Activated B cell treated with CpG ODN at 0.5 μM for 24 hours (primary cell): ENCODE measurements at regions not wholly inside any gene's neighbourhood (a gene's known extent, or its start where the extent isn't known, plus 50 kb on each side); places are given as distances from the start of the nearest gene placed in this dataset.
"Not testable (repeated sequence)": the region's sequence is repeated elsewhere in the genome, so short reads cannot be mapped to it uniquely, and the experiment has no call there.

Source experiments
- ATAC-seq: fragments of 200-7000 bp; cut with Tn5 transposase; one replicate; pipeline ENCODE4 v1.10.0; 2021; ENCODE audit warnings: low read depth, mild to moderate bottlenecking, moderate library complexity
- CTCF ChIA-PET: fragments of 350-600 bp; sonication (Branson Sonifier 250); formaldehyde crosslinking; loops from one replicate; lab custom pipeline; 2021; ENCODE audit warnings: antibody characterized with exemption; lab: Charles Lee
- POLR2A ChIA-PET: fragments of 350-600 bp; sonication (Branson Sonifier 250); formaldehyde crosslinking; loops from one replicate; lab custom pipeline; 2021; ENCODE audit warnings: antibody characterized with exemption; lab: Charles Lee
- DNase-seq: peaks from one replicate; pipeline ENCODE4 v3.0.0; 2022
- H3K27ac Mint-ChIP-seq: one replicate; pipeline ENCODE4 v1.8.0; 2020; ENCODE audit warnings: mixed read lengths
- H3K27me3 Mint-ChIP-seq: one replicate; pipeline ENCODE4 v1.8.0; 2021; ENCODE audit warnings: mixed read lengths
- H3K36me3 Mint-ChIP-seq: one replicate; pipeline ENCODE4 v1.8.0; 2021; ENCODE audit warnings: low read depth, mixed read lengths
- H3K4me1 Mint-ChIP-seq: one replicate; pipeline ENCODE4 v1.8.0; 2021; ENCODE audit warnings: mixed read lengths
- H3K4me3 Mint-ChIP-seq: one replicate; pipeline ENCODE4 v1.8.0; 2020; ENCODE audit warnings: mild to moderate bottlenecking, mixed read lengths
- H3K9me3 Mint-ChIP-seq: one replicate; pipeline ENCODE4 v1.8.0; 2020; ENCODE audit warnings: mixed read lengths
- intact Hi-C: fragments of 100-400 bp; cut with micrococcal nuclease; formaldehyde crosslinking; loops from one replicate; pipeline ENCODE4 v1.15.1; 2024
- TF ChIP-seq, protein P1 (sequence below): fragments of 200-600 bp; IDR thresholded peaks from one replicate; pipeline ENCODE4 v1.8.0; 2022; ENCODE audit warnings: antibody characterized with exemption, mild to moderate bottlenecking

DNA sequence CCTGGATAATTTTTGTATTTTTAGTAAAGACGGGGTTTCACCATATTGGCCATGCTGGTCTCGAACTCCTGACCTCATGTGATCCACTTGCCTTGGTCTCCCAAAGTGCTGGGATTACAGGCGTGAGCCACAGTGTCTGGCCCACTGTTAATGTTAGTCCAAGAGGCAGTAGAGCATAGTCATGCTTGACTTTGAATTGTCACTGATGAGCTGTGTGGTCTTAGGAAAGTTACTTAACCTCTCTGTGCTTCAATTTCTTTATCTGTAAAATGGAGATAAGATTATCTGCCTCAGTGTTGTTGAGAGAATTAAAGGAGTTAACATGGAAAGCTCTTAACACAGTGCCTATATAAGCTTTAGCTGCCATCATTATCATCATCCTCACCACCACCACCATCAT lies 78.1 kb downstream of the TBX3 start:
- Mint-ChIP-seq H3K27ac (no peak overlapping the region), H3K4me3 (no peak overlapping the region), H3K27me3 (peaks cover 3% of the 10 kb centered on the region), H3K4me1 (no peaks in the 10 kb centered on the region), H3K36me3 (no peaks in the 10 kb centered on the region), H3K9me3 (peaks cover 3% of the 10 kb centered on the region)
- TF ChIP-seq, protein P1, sequence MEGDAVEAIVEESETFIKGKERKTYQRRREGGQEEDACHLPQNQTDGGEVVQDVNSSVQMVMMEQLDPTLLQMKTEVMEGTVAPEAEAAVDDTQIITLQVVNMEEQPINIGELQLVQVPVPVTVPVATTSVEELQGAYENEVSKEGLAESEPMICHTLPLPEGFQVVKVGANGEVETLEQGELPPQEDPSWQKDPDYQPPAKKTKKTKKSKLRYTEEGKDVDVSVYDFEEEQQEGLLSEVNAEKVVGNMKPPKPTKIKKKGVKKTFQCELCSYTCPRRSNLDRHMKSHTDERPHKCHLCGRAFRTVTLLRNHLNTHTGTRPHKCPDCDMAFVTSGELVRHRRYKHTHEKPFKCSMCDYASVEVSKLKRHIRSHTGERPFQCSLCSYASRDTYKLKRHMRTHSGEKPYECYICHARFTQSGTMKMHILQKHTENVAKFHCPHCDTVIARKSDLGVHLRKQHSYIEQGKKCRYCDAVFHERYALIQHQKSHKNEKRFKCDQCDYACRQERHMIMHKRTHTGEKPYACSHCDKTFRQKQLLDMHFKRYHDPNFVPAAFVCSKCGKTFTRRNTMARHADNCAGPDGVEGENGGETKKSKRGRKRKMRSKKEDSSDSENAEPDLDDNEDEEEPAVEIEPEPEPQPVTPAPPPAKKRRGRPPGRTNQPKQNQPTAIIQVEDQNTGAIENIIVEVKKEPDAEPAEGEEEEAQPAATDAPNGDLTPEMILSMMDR, result no peak
- ATAC-seq (no peak), DNase-seq (no peak)
- ChIA-PET CTCF (no interaction called here), POLR2A (no interaction called here)
- intact Hi-C loops, result no loop called here

DNA sequence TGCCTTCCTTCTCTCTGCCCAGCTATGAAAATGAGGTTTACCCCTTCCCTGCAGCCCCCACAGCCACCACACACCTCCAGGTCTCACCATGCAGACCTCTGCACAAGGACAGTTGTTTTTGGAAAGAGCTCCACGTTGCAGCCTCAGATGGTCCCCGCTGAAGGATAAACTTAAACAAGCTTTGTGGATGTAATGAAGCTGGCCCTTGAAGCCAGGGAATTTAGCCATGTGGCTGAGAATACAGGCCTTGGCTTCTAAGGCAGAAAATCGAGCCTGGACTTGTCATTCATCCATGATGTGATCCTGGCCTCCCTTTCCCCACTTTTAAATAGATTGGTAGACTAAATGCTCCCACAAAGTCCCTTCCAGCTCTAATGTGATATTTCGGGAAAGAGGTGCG lies 79.4 kb downstream of the TBX3 start:
- no peak for ATAC-seq
- H3K27ac Mint-ChIP-seq, result no peak overlapping the region
- peaks cover 5% of the 10 kb centered on the region for H3K9me3 Mint-ChIP-seq
- CTCF ChIA-PET, result interaction anchor here (0.6 kb wide), 1 partner anchor 66 kb away, joined by 4 read pairs; no protein-coding TSS in a partner anchor
- peaks cover 3% of the 10 kb centered on the region for H3K27me3 Mint-ChIP-seq
- no peak for DNase-seq
- POLR2A ChIA-PET, result no interaction called here
- no peaks in the 10 kb centered on the region for H3K4me1 Mint-ChIP-seq
- TF ChIP-seq, protein P1, result no peak
- no peak overlapping the region for H3K4me3 Mint-ChIP-seq
- intact Hi-C loops, result no loop called here
- H3K36me3 Mint-ChIP-seq, result no peaks in the 10 kb centered on the region

GRCh38 chr12:114600584-114600983 lies 83.4 kb downstream of the TBX3 start:
- intact Hi-C loops, ATAC-seq, H3K27me3 Mint-ChIP-seq: not testable (repeated sequence)

DNA sequence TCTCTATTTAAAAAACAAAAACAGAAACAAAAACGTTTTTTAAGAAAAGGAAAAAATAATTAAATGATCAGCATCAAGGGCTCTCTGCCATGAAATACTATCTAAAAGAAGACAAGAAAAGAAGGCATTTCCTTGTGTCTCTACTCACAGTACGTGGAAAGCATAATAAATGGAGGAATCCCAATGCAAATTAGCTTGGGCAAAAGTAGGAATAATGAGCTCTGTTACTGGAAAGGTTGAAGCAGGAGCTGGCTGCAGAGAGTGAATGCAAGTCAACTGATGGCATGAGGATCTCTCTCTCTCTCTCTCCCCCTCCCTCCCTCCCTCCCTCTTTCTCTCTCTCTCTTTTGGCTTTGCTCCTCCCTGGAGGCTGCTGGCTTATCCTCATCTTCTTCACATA lies 85.9 kb downstream of the TBX3 start:
- intact Hi-C loops, result no loop called here
- ChIA-PET POLR2A (no interaction called here), CTCF (no interaction called here)
- no peaks in the 10 kb centered on the region for H3K27me3 Mint-ChIP-seq
- H3K27ac Mint-ChIP-seq, result no peak overlapping the region
- ATAC-seq (no peak), DNase-seq (no peak)
- H3K4me3 Mint-ChIP-seq, result no peak overlapping the region
- peaks cover 5% of the 10 kb centered on the region for H3K9me3 Mint-ChIP-seq
- TF ChIP-seq, protein P1, result no peak
- H3K36me3 Mint-ChIP-seq, result no peaks in the 10 kb centered on the region
- no peaks in the 10 kb centered on the region for H3K4me1 Mint-ChIP-seq

More at GRCh38 chr12:114600584-114600983, 83.4 kb downstream of the TBX3 start:
- H3K9me3 Mint-ChIP-seq, DNase-seq, POLR2A ChIA-PET, H3K4me1 Mint-ChIP-seq, H3K27ac Mint-ChIP-seq, H3K4me3 Mint-ChIP-seq, CTCF ChIA-PET, H3K36me3 Mint-ChIP-seq: not testable (repeated sequence)

GRCh38 chr12:114592946-114593345 lies 91.0 kb downstream of the TBX3 start:
- peaks cover 11% of the 10 kb centered on the region for H3K9me3 Mint-ChIP-seq
- H3K36me3 Mint-ChIP-seq, result no peaks in the 10 kb centered on the region
- intact Hi-C loops, result no loop called here
- ChIA-PET CTCF (no interaction called here), POLR2A (no interaction called here)
- DNase-seq (no peak), ATAC-seq (no peak)
- no peak overlapping the region for H3K4me3 Mint-ChIP-seq
- no peaks in the 10 kb centered on the region for H3K4me1 Mint-ChIP-seq
- TF ChIP-seq, protein P1, result no peak
- H3K27me3 Mint-ChIP-seq, result no peaks in the 10 kb centered on the region
- H3K27ac Mint-ChIP-seq, result no peak overlapping the region

- intact Hi-C loops, result no loop called here
- no peak for DNase-seq
- TF ChIP-seq, protein P1, result no peak
- no peak for ATAC-seq
- H3K4me1 Mint-ChIP-seq, result no peaks in the 10 kb centered on the region
- ChIA-PET POLR2A (no interaction called here), CTCF (no interaction called here)
- H3K36me3 Mint-ChIP-seq, result no peaks in the 10 kb centered on the region
- no peak overlapping the region for H3K27ac Mint-ChIP-seq
- H3K9me3 Mint-ChIP-seq, result peaks cover 11% of the 10 kb centered on the region
- H3K27me3 Mint-ChIP-seq, result peaks cover 2% of the 10 kb centered on the region
- no peak overlapping the region for H3K4me3 Mint-ChIP-seq
Measured at GRCh38 chr12:114588061-114588460, 95.9 kb downstream of the TBX3 start.
